ENCODE measurements at regions not wholly inside any gene's neighbourhood (a gene's known extent, or its start where the extent isn't known, plus 50 kb on each side); places are given as distances from the start of the nearest gene placed in this dataset.
"Not testable (repeated sequence)": the region's sequence is repeated elsewhere in the genome, so short reads cannot be mapped to it uniquely, and the experiment has no call there.

GRCh38 chr10:84715911-84716310, 387.5 kb downstream of the CCSER2 start:
- Mint-ChIP-seq H3K36me3 (no peaks in the 10 kb centered on the region), H3K4me1 (no peaks in the 10 kb centered on the region), H3K4me3 (no peak overlapping the region), H3K27ac (no peak overlapping the region), H3K9me3 (no peaks in the 10 kb centered on the region)
- ATAC-seq (no peak), DNase-seq (ENCODE audit: low spot score in 2 of 2) (no peak)

DNA sequence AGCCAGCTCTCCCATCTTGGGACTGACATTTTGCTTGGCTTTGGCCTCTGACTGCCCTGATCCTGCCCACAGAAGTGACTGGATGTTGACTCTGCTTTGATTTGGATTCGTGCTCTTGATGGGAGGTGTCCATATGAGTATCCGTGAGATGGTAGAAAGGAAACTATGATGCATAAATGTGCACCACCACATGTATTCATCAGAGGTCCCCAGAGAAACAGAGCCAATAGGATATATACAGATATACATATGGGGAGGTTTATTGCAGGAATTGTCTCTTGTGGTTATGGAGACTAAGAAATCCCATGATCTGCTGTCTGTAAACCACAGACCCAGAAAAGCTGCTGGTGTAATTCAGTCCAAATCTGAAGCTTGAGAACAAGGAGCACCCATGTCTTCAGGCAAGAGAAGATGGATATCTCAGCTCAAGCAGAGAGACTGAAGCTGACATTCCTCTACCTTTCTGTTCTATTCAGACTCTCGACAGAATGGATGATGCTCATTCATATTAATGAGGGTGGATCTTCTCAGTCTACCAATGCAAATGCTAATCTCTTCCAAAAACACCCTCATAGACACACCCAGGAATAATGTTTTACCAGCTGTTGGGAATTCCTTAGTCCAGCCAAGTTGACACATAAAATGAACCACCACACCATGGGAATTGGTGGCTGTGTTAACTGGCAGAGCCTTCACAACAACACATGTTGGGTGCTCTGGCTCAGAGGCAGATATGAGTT, 390.7 kb downstream of the CCSER2 start:
- Mint-ChIP-seq H3K27ac (no peak overlapping the region), H3K36me3 (no peaks in the 10 kb centered on the region), H3K4me3 (no peak overlapping the region), H3K4me1 (no peaks in the 10 kb centered on the region), H3K9me3 (no peaks in the 10 kb centered on the region)
- ATAC-seq (no peak), DNase-seq (ENCODE audit: low spot score in 2 of 2) (no peak)

- ATAC-seq (no peak), DNase-seq (ENCODE audit: low spot score in 2 of 2) (no peak)
- Mint-ChIP-seq H3K4me1 (no peaks in the 10 kb centered on the region), H3K36me3 (no peaks in the 10 kb centered on the region), H3K9me3 (no peaks in the 10 kb centered on the region), H3K27ac (no peak overlapping the region), H3K4me3 (no peak overlapping the region)
Measured at GRCh38 chr10:84719687-84720086, 391.3 kb downstream of the CCSER2 start.

GRCh38 chr10:84727398-84727797, 399.0 kb downstream of the CCSER2 start:
- DNase-seq (ENCODE audit: low spot score in 2 of 2) (no peak), ATAC-seq (no peak)
- Mint-ChIP-seq H3K9me3 (peaks cover 5% of the 10 kb centered on the region), H3K4me1 (no peaks in the 10 kb centered on the region), H3K27ac (no peak overlapping the region), H3K4me3 (no peak overlapping the region), H3K36me3 (no peaks in the 10 kb centered on the region)

- not testable (repeated sequence) for ATAC-seq; H3K4me3 Mint-ChIP-seq; H3K4me1 Mint-ChIP-seq; H3K27ac Mint-ChIP-seq; DNase-seq (ENCODE audit: low spot score in 2 of 2); H3K9me3 Mint-ChIP-seq; H3K36me3 Mint-ChIP-seq
Measured at GRCh38 chr10:84739126-84739525, 410.7 kb downstream of the CCSER2 start.

DNA sequence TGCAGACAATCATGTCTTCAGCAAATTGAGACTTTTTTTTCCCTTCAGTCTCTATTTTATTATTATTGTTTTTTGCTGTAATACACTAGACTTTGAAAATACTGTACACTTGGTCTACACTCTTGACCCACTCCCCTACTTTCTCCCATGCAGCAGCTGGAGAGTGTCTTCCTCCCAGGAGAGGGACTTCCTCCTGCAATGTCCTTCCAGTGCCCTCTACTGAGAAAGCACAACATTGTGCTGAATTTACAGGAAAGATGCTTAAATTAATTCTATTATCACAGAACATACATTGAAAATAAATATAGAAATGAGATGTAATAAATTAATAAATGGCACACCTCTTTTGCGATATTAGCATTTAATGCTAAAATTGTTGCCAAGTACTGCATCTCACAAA, 411.3 kb downstream of the CCSER2 start:
- Mint-ChIP-seq H3K4me1 (no peaks in the 10 kb centered on the region), H3K9me3 (no peaks in the 10 kb centered on the region), H3K4me3 (no peak overlapping the region), H3K36me3 (no peaks in the 10 kb centered on the region), H3K27ac (no peak overlapping the region)
- DNase-seq (ENCODE audit: low spot score in 2 of 2) (no peak), ATAC-seq (no peak)

GRCh38 chr10:84743483-84743882, 415.1 kb downstream of the CCSER2 start:
- Mint-ChIP-seq H3K36me3 (no peaks in the 10 kb centered on the region), H3K4me3 (no peak overlapping the region), H3K4me1 (no peaks in the 10 kb centered on the region), H3K27ac (no peak overlapping the region), H3K9me3 (peaks cover 2% of the 10 kb centered on the region)
- no peak for DNase-seq (ENCODE audit: low spot score in 2 of 2)
- ATAC-seq: no peak

DNA sequence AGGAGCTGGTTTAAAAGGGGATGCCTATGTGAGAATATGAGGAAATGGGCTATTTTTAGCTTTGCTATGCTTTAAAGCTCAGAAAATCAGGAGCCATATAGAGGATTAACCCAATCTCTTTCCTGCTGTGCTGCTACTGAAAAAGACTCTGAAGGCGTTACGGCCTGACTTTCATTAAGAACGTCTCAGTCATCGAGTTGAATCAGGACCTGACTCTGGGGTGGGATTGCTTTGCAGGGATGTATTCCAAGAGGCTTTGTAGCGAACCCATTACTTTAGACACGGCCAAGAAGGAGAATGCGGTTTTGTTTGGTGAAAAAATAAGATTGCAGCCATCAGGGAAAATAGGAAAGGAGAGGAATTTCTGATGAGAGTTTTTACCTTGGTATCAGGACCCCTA, 426.9 kb downstream of the CCSER2 start:
- no peaks in the 10 kb centered on the region for H3K36me3 Mint-ChIP-seq
- DNase-seq (ENCODE audit: low spot score in 2 of 2): no peak
- no peaks in the 10 kb centered on the region for H3K4me1 Mint-ChIP-seq
- ATAC-seq: no peak
- no peaks in the 10 kb centered on the region for H3K9me3 Mint-ChIP-seq
- H3K27ac Mint-ChIP-seq: no peak overlapping the region
- no peak overlapping the region for H3K4me3 Mint-ChIP-seq

- DNase-seq (ENCODE audit: low spot score in 2 of 2); ATAC-seq; H3K36me3 Mint-ChIP-seq; H3K9me3 Mint-ChIP-seq; H3K4me1 Mint-ChIP-seq; H3K27ac Mint-ChIP-seq; H3K4me3 Mint-ChIP-seq: not testable (repeated sequence)
Measured at GRCh38 chr10:84756653-84757052, 428.3 kb downstream of the CCSER2 start.

- H3K4me1 Mint-ChIP-seq; H3K4me3 Mint-ChIP-seq; DNase-seq (ENCODE audit: low spot score in 2 of 2); H3K27ac Mint-ChIP-seq; H3K36me3 Mint-ChIP-seq; ATAC-seq; H3K9me3 Mint-ChIP-seq: not testable (repeated sequence)
Measured at GRCh38 chr10:84761994-84762614, 433.7 kb downstream of the CCSER2 start.

GRCh38 chr10:84762754-84763394, 434.5 kb downstream of the CCSER2 start:
- Mint-ChIP-seq H3K4me3 (no peak overlapping the region), H3K9me3 (peaks cover 3% of the 10 kb centered on the region), H3K27ac (no peak overlapping the region), H3K36me3 (no peaks in the 10 kb centered on the region), H3K4me1 (no peaks in the 10 kb centered on the region)
- DNase-seq (ENCODE audit: low spot score in 2 of 2) (no peak), ATAC-seq (no peak)

- DNase-seq (ENCODE audit: low spot score in 2 of 2): no peak
- no peaks in the 10 kb centered on the region for H3K36me3 Mint-ChIP-seq
- H3K4me1 Mint-ChIP-seq: no peaks in the 10 kb centered on the region
- H3K27ac Mint-ChIP-seq: no peak overlapping the region
- H3K9me3 Mint-ChIP-seq: peaks cover 3% of the 10 kb centered on the region
- no peak for ATAC-seq
- no peak overlapping the region for H3K4me3 Mint-ChIP-seq
Measured at GRCh38 chr10:84763965-84764364, 435.6 kb downstream of the CCSER2 start.

- H3K9me3 Mint-ChIP-seq: peaks cover 3% of the 10 kb centered on the region
- DNase-seq (ENCODE audit: low spot score in 2 of 2): no peak
- no peak overlapping the region for H3K27ac Mint-ChIP-seq
- no peak overlapping the region for H3K4me3 Mint-ChIP-seq
- no peaks in the 10 kb centered on the region for H3K4me1 Mint-ChIP-seq
- no peak for ATAC-seq
- no peaks in the 10 kb centered on the region for H3K36me3 Mint-ChIP-seq
Measured at GRCh38 chr10:84765086-84765485, 436.7 kb downstream of the CCSER2 start.

DNA sequence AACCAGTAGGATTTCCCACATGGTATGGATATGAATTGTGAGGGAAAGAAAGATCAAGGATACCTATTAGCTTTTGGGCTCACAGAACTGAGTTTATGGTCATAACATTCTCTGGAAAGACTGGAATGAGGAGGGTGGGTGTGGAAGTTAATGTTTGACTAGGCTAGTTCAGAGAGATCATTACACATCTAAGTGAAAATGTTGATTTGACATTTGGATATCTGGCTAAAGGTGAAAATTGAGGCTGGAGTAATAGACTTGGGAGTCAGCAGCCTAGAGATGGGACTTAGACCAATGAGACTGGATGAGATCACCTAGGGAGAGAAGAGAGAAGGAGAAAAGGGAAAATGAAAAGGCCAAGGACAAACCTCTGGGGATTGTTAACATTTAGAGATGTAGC, 437.3 kb downstream of the CCSER2 start:
- no peak for DNase-seq (ENCODE audit: low spot score in 2 of 2)
- no peaks in the 10 kb centered on the region for H3K36me3 Mint-ChIP-seq
- no peak overlapping the region for H3K27ac Mint-ChIP-seq
- no peak for ATAC-seq
- H3K4me1 Mint-ChIP-seq: no peaks in the 10 kb centered on the region
- H3K4me3 Mint-ChIP-seq: no peak overlapping the region
- H3K9me3 Mint-ChIP-seq: peaks cover 3% of the 10 kb centered on the region

GRCh38 chr10:84766923-84767322, 438.5 kb downstream of the CCSER2 start:
- ATAC-seq (no peak), DNase-seq (ENCODE audit: low spot score in 2 of 2) (no peak)
- Mint-ChIP-seq H3K36me3 (no peaks in the 10 kb centered on the region), H3K4me1 (no peaks in the 10 kb centered on the region), H3K9me3 (peaks cover 9% of the 10 kb centered on the region), H3K27ac (no peak overlapping the region), H3K4me3 (no peak overlapping the region)

DNA sequence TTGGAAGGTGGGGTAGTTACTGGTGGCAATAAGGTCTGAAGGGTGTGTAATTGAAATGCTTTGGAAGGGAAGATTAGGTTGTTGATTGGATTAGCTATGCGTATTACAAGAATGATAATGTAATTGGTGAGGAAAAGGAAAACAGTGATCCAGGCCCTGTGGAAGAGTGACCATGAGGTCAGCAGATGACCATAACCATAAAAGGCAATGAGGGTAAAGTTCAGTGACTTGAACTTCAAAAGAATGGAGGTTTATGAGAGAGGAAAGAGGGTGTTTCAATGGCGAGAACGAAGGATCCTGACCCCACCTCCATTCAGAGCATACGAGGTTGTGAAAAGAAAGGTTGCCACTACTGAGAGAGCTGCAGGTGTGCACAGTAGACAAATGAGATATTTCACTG, 439.7 kb downstream of the CCSER2 start:
- no peak overlapping the region for H3K27ac Mint-ChIP-seq
- ATAC-seq: no peak
- no peak overlapping the region for H3K4me3 Mint-ChIP-seq
- no peaks in the 10 kb centered on the region for H3K36me3 Mint-ChIP-seq
- no peak for DNase-seq (ENCODE audit: low spot score in 2 of 2)
- H3K9me3 Mint-ChIP-seq: peaks cover 9% of the 10 kb centered on the region
- H3K4me1 Mint-ChIP-seq: no peaks in the 10 kb centered on the region
